ENCODE measurements at regions not wholly inside any gene's neighbourhood (a gene's known extent, or its start where the extent isn't known, plus 50 kb on each side); places are given as distances from the start of the nearest gene placed in this dataset.

DNA sequence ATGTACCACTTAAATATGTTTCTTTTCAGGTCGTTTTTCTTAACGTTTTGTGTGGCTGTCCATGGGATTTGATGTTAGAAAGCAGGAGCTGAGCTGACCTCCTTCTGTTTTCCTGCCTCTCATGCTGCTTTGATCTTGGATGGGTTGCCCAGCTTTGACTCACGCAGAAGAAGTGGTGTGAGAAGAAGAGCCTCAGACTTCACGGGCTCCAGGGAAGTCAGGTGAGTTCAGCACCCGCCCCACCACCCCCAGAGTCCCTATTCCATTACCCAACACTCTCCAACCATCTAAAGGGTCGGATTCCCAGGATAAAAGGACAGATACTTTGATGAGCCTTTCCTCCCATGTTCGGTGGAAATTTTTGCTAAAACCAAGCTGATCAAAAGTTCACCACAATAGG lies 373.4 kb downstream of the IRX2 start:
- no peak for DNase-seq
- Histone ChIP-seq H3K4me3 (no peak overlapping the region), H3K9me3 (no peaks in the 10 kb centered on the region), H3K36me3 (no peaks in the 10 kb centered on the region), H3K27ac (no peak overlapping the region), H3K4me1 (ENCODE audit: insufficient read depth) (no peaks in the 10 kb centered on the region), H3K27me3 (no peaks in the 10 kb centered on the region)
- WGBS, 3 donors = 46 to 61% (median 58%) methylated on average over 7 of the region's 7 CpGs
- TF ChIP-seq EP300 (IDR thresholded peaks at IDR 0.05) (no peak), POLR2A (IDR thresholded peaks at IDR 0.05) (no peak)
- TF ChIP-seq, protein P1, sequence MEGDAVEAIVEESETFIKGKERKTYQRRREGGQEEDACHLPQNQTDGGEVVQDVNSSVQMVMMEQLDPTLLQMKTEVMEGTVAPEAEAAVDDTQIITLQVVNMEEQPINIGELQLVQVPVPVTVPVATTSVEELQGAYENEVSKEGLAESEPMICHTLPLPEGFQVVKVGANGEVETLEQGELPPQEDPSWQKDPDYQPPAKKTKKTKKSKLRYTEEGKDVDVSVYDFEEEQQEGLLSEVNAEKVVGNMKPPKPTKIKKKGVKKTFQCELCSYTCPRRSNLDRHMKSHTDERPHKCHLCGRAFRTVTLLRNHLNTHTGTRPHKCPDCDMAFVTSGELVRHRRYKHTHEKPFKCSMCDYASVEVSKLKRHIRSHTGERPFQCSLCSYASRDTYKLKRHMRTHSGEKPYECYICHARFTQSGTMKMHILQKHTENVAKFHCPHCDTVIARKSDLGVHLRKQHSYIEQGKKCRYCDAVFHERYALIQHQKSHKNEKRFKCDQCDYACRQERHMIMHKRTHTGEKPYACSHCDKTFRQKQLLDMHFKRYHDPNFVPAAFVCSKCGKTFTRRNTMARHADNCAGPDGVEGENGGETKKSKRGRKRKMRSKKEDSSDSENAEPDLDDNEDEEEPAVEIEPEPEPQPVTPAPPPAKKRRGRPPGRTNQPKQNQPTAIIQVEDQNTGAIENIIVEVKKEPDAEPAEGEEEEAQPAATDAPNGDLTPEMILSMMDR (IDR thresholded peaks at IDR 0.05) = no peak
- intact Hi-C loops (cut with DNase I) = no loop called here

DNA sequence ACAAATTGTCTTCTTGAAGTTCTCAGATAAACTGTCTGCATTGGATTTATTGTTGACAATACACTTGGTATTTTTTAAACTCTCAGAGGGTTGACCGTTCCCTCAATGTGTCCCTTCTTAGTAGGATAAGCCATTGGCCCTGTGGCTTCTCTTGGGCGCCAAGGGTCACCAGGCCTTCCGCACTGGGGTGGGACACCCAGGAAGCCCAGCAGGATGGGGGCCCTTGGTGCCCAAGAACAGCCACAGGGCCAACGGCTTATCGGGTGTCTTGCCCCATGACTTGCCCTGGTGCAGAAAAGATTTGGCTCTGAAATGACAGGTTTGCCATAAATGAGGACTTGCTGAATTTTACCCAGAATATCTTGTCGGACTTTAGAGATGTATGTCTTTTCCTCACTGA lies 375.0 kb downstream of the IRX2 start:
- Histone ChIP-seq H3K27ac (no peak overlapping the region), H3K4me3 (no peak overlapping the region), H3K27me3 (no peaks in the 10 kb centered on the region), H3K9me3 (no peaks in the 10 kb centered on the region), H3K4me1 (ENCODE audit: insufficient read depth) (no peaks in the 10 kb centered on the region), H3K36me3 (no peaks in the 10 kb centered on the region)
- intact Hi-C loops (cut with DNase I) = no loop called here
- WGBS, 3 donors = 92 to 93% (median 93%) methylated on average over 6 of the region's 6 CpGs
- DNase-seq = no peak
- TF ChIP-seq, protein P1 (IDR thresholded peaks at IDR 0.05) = no peak
- no peak for TF ChIP-seq POLR2A (IDR thresholded peaks at IDR 0.05)

DNA sequence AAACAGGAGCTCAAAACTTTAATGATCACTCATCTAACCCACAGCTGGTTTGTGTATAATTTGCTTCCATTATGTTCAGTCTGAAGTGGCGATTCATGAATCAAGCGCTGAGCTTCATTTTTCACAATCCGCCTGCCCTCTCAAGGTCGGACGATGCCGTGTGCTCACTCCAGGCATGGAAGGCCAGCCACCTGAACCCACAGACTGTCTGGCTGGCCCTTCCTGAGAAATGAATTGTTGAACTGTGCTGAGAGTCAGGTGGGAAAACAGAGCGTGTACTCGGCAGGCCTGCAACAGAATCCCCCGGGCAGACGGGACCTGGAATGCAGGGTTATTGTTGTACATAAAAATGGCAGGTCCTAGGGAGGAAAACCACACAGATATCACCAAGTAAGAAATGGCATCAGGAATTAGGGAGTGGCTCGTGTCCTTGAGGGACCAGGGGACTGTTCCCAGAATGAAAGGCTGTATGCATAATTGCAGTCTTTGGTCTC lies 375.7 kb downstream of the IRX2 start:
- intact Hi-C loops (cut with DNase I) = no loop called here
- Histone ChIP-seq H3K36me3 (no peaks in the 10 kb centered on the region), H3K27me3 (no peaks in the 10 kb centered on the region), H3K9me3 (no peaks in the 10 kb centered on the region), H3K4me1 (ENCODE audit: insufficient read depth) (no peaks in the 10 kb centered on the region), H3K27ac (no peak overlapping the region), H3K4me3 (no peak overlapping the region)
- no peak for DNase-seq
- no peak for TF ChIP-seq EP300 (IDR thresholded peaks at IDR 0.05)
- TF ChIP-seq, protein P1 (IDR thresholded peaks at IDR 0.05) = no peak
- no peak for TF ChIP-seq POLR2A (IDR thresholded peaks at IDR 0.05)
- WGBS, 3 donors = 16 to 27% (median 17%) methylated on average over 11 of the region's 11 CpGs

DNA sequence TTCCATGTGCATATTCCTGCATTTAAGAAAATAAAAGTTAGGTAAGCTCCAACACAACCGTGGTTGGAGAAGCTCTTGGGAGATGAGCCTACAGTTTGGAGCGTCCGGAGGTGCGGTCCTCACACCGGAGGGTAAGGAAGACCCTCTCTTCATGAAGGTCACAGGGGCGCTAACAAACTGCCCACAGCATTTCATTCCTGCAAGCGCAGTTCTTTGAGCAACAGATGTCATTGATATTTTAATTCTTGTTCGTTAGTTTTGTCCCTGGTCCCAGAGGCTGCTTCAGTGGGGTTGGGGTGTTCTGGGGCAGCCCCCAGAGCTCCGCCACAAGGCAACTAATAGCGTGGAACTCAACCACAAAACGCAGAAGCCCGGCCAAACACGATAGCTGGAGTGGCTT lies 376.2 kb downstream of the IRX2 start:
- Histone ChIP-seq H3K4me3 (no peak overlapping the region), H3K27ac (no peak overlapping the region), H3K4me1 (ENCODE audit: insufficient read depth) (no peaks in the 10 kb centered on the region), H3K9me3 (no peaks in the 10 kb centered on the region), H3K27me3 (no peaks in the 10 kb centered on the region), H3K36me3 (no peaks in the 10 kb centered on the region)
- no peak for DNase-seq
- intact Hi-C loops (cut with DNase I) = no loop called here
- WGBS, 3 donors = 85 to 90% (median 87%) methylated on average over 13 of the region's 13 CpGs
- TF ChIP-seq POLR2A (IDR thresholded peaks at IDR 0.05) = no peak
- no peak for TF ChIP-seq EP300 (IDR thresholded peaks at IDR 0.05)
- TF ChIP-seq, protein P1 (IDR thresholded peaks at IDR 0.05) = no peak

DNA sequence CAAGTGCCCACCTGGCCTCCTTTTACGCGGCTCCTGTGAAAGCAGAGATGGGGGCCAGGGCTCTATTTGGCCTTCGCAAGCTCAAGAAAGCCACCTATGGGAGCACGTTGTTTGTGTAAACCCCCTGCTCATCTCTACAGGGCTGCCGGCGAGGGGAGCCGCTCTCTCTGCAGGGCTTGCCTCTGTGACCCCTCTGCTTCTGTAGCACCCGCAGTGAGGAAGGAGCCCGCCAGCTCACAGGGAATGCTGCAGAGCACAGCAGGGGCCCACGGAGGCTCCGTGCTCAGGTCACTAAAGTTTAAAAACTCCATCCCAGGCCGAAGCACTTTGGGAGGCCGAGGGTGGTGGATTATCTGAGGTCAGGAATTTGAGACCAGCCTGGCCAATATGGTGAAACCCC lies 376.8 kb downstream of the IRX2 start:
- no peak for DNase-seq
- Histone ChIP-seq H3K36me3 (no peaks in the 10 kb centered on the region), H3K4me1 (ENCODE audit: insufficient read depth) (no peaks in the 10 kb centered on the region), H3K4me3 (no peak overlapping the region), H3K27me3 (no peaks in the 10 kb centered on the region), H3K9me3 (no peaks in the 10 kb centered on the region), H3K27ac (no peak overlapping the region)
- intact Hi-C loops (cut with DNase I) = no loop called here
- no peak for TF ChIP-seq POLR2A (IDR thresholded peaks at IDR 0.05)
- TF ChIP-seq, protein P1 (IDR thresholded peaks at IDR 0.05) = no peak
- TF ChIP-seq EP300 (IDR thresholded peaks at IDR 0.05) = no peak
- 88 to 92% (median 89%) methylated on average over 13 of the region's 13 CpGs for WGBS, 3 donors

Measured in ovary (tissue), 7 donors.